ENCODE measurements at regions not wholly inside any gene's neighbourhood (a gene's known extent, or its start where the extent isn't known, plus 50 kb on each side); places are given as distances from the start of the nearest gene placed in this dataset.

DNA sequence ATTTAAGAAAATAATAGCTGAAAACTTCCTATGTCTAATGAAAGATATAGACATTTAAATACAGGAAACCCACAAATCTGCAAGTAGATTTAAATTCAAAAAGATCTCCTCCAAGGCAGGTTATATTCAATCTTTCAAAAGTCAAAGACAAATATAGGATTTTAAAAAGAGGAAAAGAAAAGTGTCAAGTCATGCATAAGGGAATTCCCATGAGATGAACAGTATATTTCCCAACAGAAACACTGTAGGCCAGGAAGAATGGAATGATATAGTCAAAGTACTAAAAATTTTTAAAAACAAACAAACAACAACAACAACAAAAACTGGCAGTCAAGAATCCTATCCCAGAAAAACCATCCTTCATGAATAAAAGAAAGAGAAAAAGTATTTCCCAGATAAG is 806.5 kb upstream of the BRINP3 start:
- no peak overlapping the region for H2BK15ac ChIP-seq (ENCODE audit: low read depth, low read length)
- H3K4me2 ChIP-seq (ENCODE audit: low read depth, low read length) = no peak overlapping the region
- no peak overlapping the region for H3K23ac ChIP-seq (ENCODE audit: low read depth, low read length)
- no peaks in the 10 kb centered on the region for H4K20me1 ChIP-seq (ENCODE audit: insufficient read depth, low read length)
- H3K56ac ChIP-seq (ENCODE audit: extremely low read depth, insufficient read depth, low read length) = no peak overlapping the region
- H4K5ac ChIP-seq (ENCODE audit: low read depth, low read length) = no peak overlapping the region
- no peak for TF ChIP-seq RFX5 (IDR thresholded peaks at IDR 0.05; ENCODE audit: low read depth, low read length)
- TF ChIP-seq NFE2L2 (IDR thresholded peaks at IDR 0.05; ENCODE audit: low read depth, low read length) = peak; percentile 73
- no peak overlapping the region for H3K18ac ChIP-seq (ENCODE audit: low read depth, low read length)
- no peaks in the 10 kb centered on the region for H3K36me3 ChIP-seq (ENCODE audit: control insufficient read depth, insufficient read depth, low read length)
- H3K4ac ChIP-seq (ENCODE audit: low read depth, low read length) = no peak overlapping the region
- H3K79me1 ChIP-seq (ENCODE audit: low read depth in 1 of 2, low read length in 2 of 2) = no peaks in the 10 kb centered on the region
- no peaks in the 10 kb centered on the region for H3K4me1 ChIP-seq (ENCODE audit: control insufficient read depth, insufficient read depth, low read length)
- no TSS peak for BruUV-seq (replicated peaks)
- H3K9me1 ChIP-seq (ENCODE audit: insufficient read depth, low read length) = no peaks in the 10 kb centered on the region
- intact Hi-C loops (cut with micrococcal nuclease) (no loop called here), in situ Hi-C loops (cut with MboI; ENCODE audit: low sequenced_read_pairs) (no loop called here), dilution Hi-C loops (cut with HindIII; ENCODE audit: low sequenced_read_pairs, unreplicated experiment) (no loop called here)
- ChIA-PET CTCF (no interaction called here), POLR2A (ENCODE audit: unreplicated experiment) (no interaction called here)
- no peak overlapping the region for H3K27ac ChIP-seq (ENCODE audit: insufficient read depth, low read length)
- peaks cover 2% of the 10 kb centered on the region; the same call in 1 of the 2 replicates for H3K9me3 ChIP-seq (ENCODE audit: control insufficient read depth, insufficient read depth, low read length)
- H3K4me3 ChIP-seq (ENCODE audit: insufficient read depth, low read depth, low read length) = no peak overlapping the region
- DNase-seq = no peak
- no peak overlapping the region for H2AK9ac ChIP-seq (replicated peaks; ENCODE audit: low read depth, low read length, poor library complexity)
- H4K91ac ChIP-seq (ENCODE audit: insufficient read depth, low read depth, low read length) = no peak overlapping the region
- no peak overlapping the region for H4K8ac ChIP-seq (ENCODE audit: low read depth in 2 of 2, low read length in 2 of 2)
- no peak overlapping the region for H3K9ac ChIP-seq (ENCODE audit: low read depth, low read length)
- H2BK5ac ChIP-seq (ENCODE audit: low read depth, low read length, poor library complexity, severe bottlenecking) = no peak overlapping the region
- no peak overlapping the region for H2AK5ac ChIP-seq (ENCODE audit: low read depth, low read length)
- H3K14ac ChIP-seq (replicated peaks; ENCODE audit: low read depth, low read length) = no peak overlapping the region
- no peak overlapping the region for H2BK20ac ChIP-seq (ENCODE audit: low read depth, low read length)
- H2BK120ac ChIP-seq (ENCODE audit: low read depth, low read length) = no peak overlapping the region
- H3K27me3 ChIP-seq (ENCODE audit: control insufficient read depth, insufficient read depth, low read length) = no peaks in the 10 kb centered on the region
- no peak for ATAC-seq (ENCODE audit: low read depth)
- no peak overlapping the region for H2AFZ ChIP-seq (replicated peaks; ENCODE audit: low read length, poor library complexity)

All from IMR-90 (cell line).